SJCRH30 (cell line): ENCODE measurements at regions not wholly inside any gene's neighbourhood (a gene's known extent, or its start where the extent isn't known, plus 50 kb on each side); places are given as distances from the start of the nearest gene placed in this dataset.
"Not testable (repeated sequence)": the region's sequence is repeated elsewhere in the genome, so short reads cannot be mapped to it uniquely, and the experiment has no call there.

Source experiments
- DNase-seq, 2 experiments: peaks; one replicate each; pipeline ENCODE4 v3.0.0-alpha.2; 2015 to 2020
- H3K27ac ChIP-seq: fragments of 250-450 bp; sonication (Bioruptor Pico); 2 replicates; pipeline ENCODE4 v1.5.1; 2020; ENCODE audit warnings: mild to moderate bottlenecking, moderate library complexity
- H3K27me3 ChIP-seq: fragments of 250-450 bp; sonication (Bioruptor Pico); 2 replicates; pipeline ENCODE4 v1.5.1; 2020; ENCODE audit warnings: mild to moderate bottlenecking, moderate library complexity
- H3K36me3 ChIP-seq: fragments of 250-450 bp; sonication (Bioruptor Pico); 2 replicates; pipeline ENCODE4 v1.5.1; 2020; ENCODE audit warnings: mild to moderate bottlenecking, moderate library complexity
- H3K4me1 ChIP-seq: fragments of 250-450 bp; sonication (Bioruptor Pico); 2 replicates; pipeline ENCODE4 v1.5.1; 2020; ENCODE audit warnings: mild to moderate bottlenecking, moderate library complexity
- H3K4me3 ChIP-seq: fragments of 250-450 bp; sonication (Bioruptor Pico); 2 replicates; pipeline ENCODE4 v1.5.1; 2020; ENCODE audit warnings: mild to moderate bottlenecking, moderate library complexity
- H3K9me3 ChIP-seq: fragments of 250-450 bp; sonication (Bioruptor Pico); replicated peaks from 2 replicates; pipeline ENCODE4 v1.5.1; 2020; ENCODE audit warnings: mild to moderate bottlenecking, moderate library complexity

GRCh38 chr11:44380009-44380313, 70.0 kb upstream of the ALX4 start:
- Histone ChIP-seq H3K4me3 (no peak overlapping the region), H3K27me3 (no peaks in the 10 kb centered on the region), H3K36me3 (no peaks in the 10 kb centered on the region), H3K27ac (no peak overlapping the region), H3K4me1 (peaks cover 17% of the 10 kb centered on the region), H3K9me3 (no peaks in the 10 kb centered on the region)
- DNase-seq: no peak

GRCh38 chr11:44380820-44381219, 70.9 kb upstream of the ALX4 start:
- Histone ChIP-seq H3K27ac (no peak overlapping the region), H3K36me3 (no peaks in the 10 kb centered on the region), H3K4me1 (peaks cover 17% of the 10 kb centered on the region), H3K9me3 (no peaks in the 10 kb centered on the region), H3K27me3 (no peaks in the 10 kb centered on the region), H3K4me3 (no peak overlapping the region)
- no peak for DNase-seq

- Histone ChIP-seq H3K27me3 (no peaks in the 10 kb centered on the region), H3K36me3 (no peaks in the 10 kb centered on the region), H3K4me1 (peaks cover 17% of the 10 kb centered on the region), H3K9me3 (no peaks in the 10 kb centered on the region), H3K27ac (no peak overlapping the region), H3K4me3 (no peak overlapping the region)
- no peak for DNase-seq
Observed at GRCh38 chr11:44381261-44381660, 71.3 kb upstream of the ALX4 start.

- Histone ChIP-seq H3K27ac (peak overlapping the region; percentile 29), H3K27me3 (no peaks in the 10 kb centered on the region), H3K9me3 (no peaks in the 10 kb centered on the region), H3K4me1 (peaks cover 17% of the 10 kb centered on the region), H3K4me3 (peak overlapping the region; percentile 7; the same call in 1 of the 2 replicates), H3K36me3 (no peaks in the 10 kb centered on the region)
- DNase-seq: peak; percentile 53 to 80
Observed at GRCh38 chr11:44382118-44382517, 72.2 kb upstream of the ALX4 start.

GRCh38 chr11:44382656-44383240, 72.8 kb upstream of the ALX4 start:
- no peaks in the 10 kb centered on the region for H3K9me3 ChIP-seq
- no peak overlapping the region for H3K4me3 ChIP-seq
- H3K27ac ChIP-seq: peak overlapping the region; percentile 29
- H3K36me3 ChIP-seq: no peaks in the 10 kb centered on the region
- DNase-seq: peak in 1 of 2 experiments; percentile 62
- no peaks in the 10 kb centered on the region for H3K27me3 ChIP-seq
- H3K4me1 ChIP-seq: peaks cover 17% of the 10 kb centered on the region

- no peaks in the 10 kb centered on the region for H3K27me3 ChIP-seq
- H3K36me3 ChIP-seq: no peaks in the 10 kb centered on the region
- H3K4me1 ChIP-seq: peaks cover 17% of the 10 kb centered on the region
- H3K27ac ChIP-seq: no peak overlapping the region
- no peak overlapping the region for H3K4me3 ChIP-seq
- H3K9me3 ChIP-seq: no peaks in the 10 kb centered on the region
- no peak for DNase-seq
Observed at GRCh38 chr11:44383246-44383645, 73.3 kb upstream of the ALX4 start.

GRCh38 chr11:44387415-44387814, 77.5 kb upstream of the ALX4 start:
- H3K4me3 ChIP-seq: no peak overlapping the region
- H3K36me3 ChIP-seq: no peaks in the 10 kb centered on the region
- no peak for DNase-seq
- peaks cover 15% of the 10 kb centered on the region for H3K9me3 ChIP-seq
- H3K27ac ChIP-seq: no peak overlapping the region
- peaks cover 14% of the 10 kb centered on the region for H3K4me1 ChIP-seq
- no peaks in the 10 kb centered on the region for H3K27me3 ChIP-seq

GRCh38 chr11:44387825-44388224, 77.9 kb upstream of the ALX4 start:
- peaks cover 16% of the 10 kb centered on the region for H3K9me3 ChIP-seq
- peaks cover 10% of the 10 kb centered on the region for H3K4me1 ChIP-seq
- H3K27me3 ChIP-seq: no peaks in the 10 kb centered on the region
- no peaks in the 10 kb centered on the region for H3K36me3 ChIP-seq
- no peak for DNase-seq
- no peak overlapping the region for H3K4me3 ChIP-seq
- no peak overlapping the region for H3K27ac ChIP-seq

- Histone ChIP-seq H3K27me3 (no peaks in the 10 kb centered on the region), H3K4me3 (no peak overlapping the region), H3K4me1 (0 out of 2 replicates have a peak, but pooled peaks cover 9% of the 10 kb centered on the region), H3K36me3 (no peaks in the 10 kb centered on the region), H3K27ac (no peak overlapping the region), H3K9me3 (peaks cover 18% of the 10 kb centered on the region)
- no peak for DNase-seq
Observed at GRCh38 chr11:44388828-44389657, 79.1 kb upstream of the ALX4 start.

GRCh38 chr11:44389963-44390605, 80.1 kb upstream of the ALX4 start:
- Histone ChIP-seq H3K4me3 (no peak overlapping the region), H3K4me1 (0 out of 2 replicates have a peak, but pooled peaks cover 9% of the 10 kb centered on the region), H3K27ac (no peak overlapping the region), H3K27me3 (no peaks in the 10 kb centered on the region), H3K9me3 (peaks cover 18% of the 10 kb centered on the region), H3K36me3 (no peaks in the 10 kb centered on the region)
- DNase-seq: no peak

GRCh38 chr11:44391004-44391403, 81.1 kb upstream of the ALX4 start:
- H3K27ac ChIP-seq, H3K27me3 ChIP-seq, H3K4me3 ChIP-seq, H3K36me3 ChIP-seq, DNase-seq, H3K4me1 ChIP-seq: not testable (repeated sequence)
- H3K9me3 ChIP-seq: peaks cover 23% of the 10 kb centered on the region

GRCh38 chr11:44396746-44397145, 86.8 kb upstream of the ALX4 start:
- H3K27me3 ChIP-seq, H3K36me3 ChIP-seq, H3K27ac ChIP-seq, H3K4me3 ChIP-seq, DNase-seq, H3K4me1 ChIP-seq: not testable (repeated sequence)
- H3K9me3 ChIP-seq: peaks cover 16% of the 10 kb centered on the region

- H3K36me3 ChIP-seq: no peaks in the 10 kb centered on the region
- no peak overlapping the region for H3K27ac ChIP-seq
- H3K4me3 ChIP-seq: no peak overlapping the region
- H3K9me3 ChIP-seq: peaks cover 9% of the 10 kb centered on the region
- peaks cover 3% of the 10 kb centered on the region for H3K4me1 ChIP-seq
- no peak for DNase-seq
- no peaks in the 10 kb centered on the region for H3K27me3 ChIP-seq
Observed at GRCh38 chr11:44397586-44398178, 87.7 kb upstream of the ALX4 start.

GRCh38 chr11:44398266-44399030, 88.5 kb upstream of the ALX4 start:
- Histone ChIP-seq H3K27ac (no peak overlapping the region), H3K4me1 (peaks cover 11% of the 10 kb centered on the region), H3K27me3 (no peaks in the 10 kb centered on the region), H3K36me3 (no peaks in the 10 kb centered on the region), H3K4me3 (no peak overlapping the region), H3K9me3 (peaks cover 5% of the 10 kb centered on the region)
- DNase-seq: no peak
